ENCODE measurements at regions not wholly inside any gene's neighbourhood (a gene's known extent, or its start where the extent isn't known, plus 50 kb on each side); places are given as distances from the start of the nearest gene placed in this dataset.

DNA sequence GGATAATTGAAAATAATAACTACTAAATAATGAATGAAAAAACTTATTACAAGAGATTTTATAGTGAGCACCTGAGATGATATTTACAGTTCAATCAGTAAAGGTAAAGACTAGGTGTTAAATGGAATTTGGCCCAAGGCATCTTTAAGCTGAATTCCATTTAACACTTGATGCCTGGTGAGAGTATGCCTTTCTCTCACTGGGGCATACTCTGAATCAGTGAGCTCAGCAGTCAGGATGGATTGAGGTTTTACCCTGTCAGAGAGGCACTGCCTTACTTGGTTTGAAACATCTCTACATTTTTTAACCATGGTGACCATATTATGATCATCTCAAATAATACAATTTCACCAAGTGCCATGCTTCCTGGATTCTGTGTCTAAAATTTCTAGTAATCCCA is 1416.3 kb downstream of the MAT2B start:
- Histone ChIP-seq H3K27ac (ENCODE audit: low read depth in 1 of 2, low read length in 2 of 2) (no peak overlapping the region), H3K4me3 (ENCODE audit: low read depth in 1 of 3, low read length in 3 of 3) (no peak overlapping the region), H3K9ac (ENCODE audit: low read depth in 1 of 2, low read length in 2 of 2) (no peak overlapping the region), H3K9me3 (ENCODE audit: control insufficient read depth in 4 of 4, low read length in 3 of 4) (peaks cover 0 to 5% (median 4%) of the 10 kb centered on the region in 4 donors), H3K27me3 (ENCODE audit: control insufficient read depth in 4 of 4, insufficient read depth in 4 of 4, low read length in 3 of 4) (no peaks in the 10 kb centered on the region), H3K4me1 (ENCODE audit: control insufficient read depth in 4 of 4, insufficient read depth in 4 of 4, low read length in 3 of 4) (no peaks in the 10 kb centered on the region), H3K36me3 (ENCODE audit: control insufficient read depth in 4 of 4, insufficient read depth in 3 of 4, low read depth in 1 of 4, low read length in 3 of 4) (no peaks in the 10 kb centered on the region)
- no peak for DNase-seq (ENCODE audit: low spot score)
- no peak for TF ChIP-seq MAX (IDR thresholded peaks at IDR 0.05)
- no peak for TF ChIP-seq JUND (IDR thresholded peaks at IDR 0.05)
- TF ChIP-seq ATF3 (IDR thresholded peaks at IDR 0.05) = no peak
- no peak for TF ChIP-seq NR2F2 (IDR thresholded peaks at IDR 0.05)
- TF ChIP-seq ZBTB33 (IDR thresholded peaks at IDR 0.05) = no peak
- no peak for TF ChIP-seq REST (IDR thresholded peaks at IDR 0.05)

GRCh38 chr5:164934039-164934438 is 1428.6 kb downstream of the MAT2B start:
- H3K36me3 ChIP-seq (ENCODE audit: control insufficient read depth in 4 of 4, insufficient read depth in 3 of 4, low read depth in 1 of 4, low read length in 3 of 4) = no peaks in the 10 kb centered on the region
- H3K9me3 ChIP-seq (ENCODE audit: control insufficient read depth in 4 of 4, low read length in 3 of 4) = no peaks in the 10 kb centered on the region
- no peaks in the 10 kb centered on the region for H3K27me3 ChIP-seq (ENCODE audit: control insufficient read depth in 4 of 4, insufficient read depth in 4 of 4, low read length in 3 of 4)
- no peak overlapping the region for H3K9ac ChIP-seq (ENCODE audit: low read depth in 1 of 2, low read length in 2 of 2)
- no peaks in the 10 kb centered on the region for H3K4me1 ChIP-seq (ENCODE audit: control insufficient read depth in 4 of 4, insufficient read depth in 4 of 4, low read length in 3 of 4)
- 79% methylated on average over 7 of the region's 7 CpGs for WGBS
- no peak overlapping the region for H3K27ac ChIP-seq (ENCODE audit: low read depth in 1 of 2, low read length in 2 of 2)
- no peak for TF ChIP-seq SP1 (IDR thresholded peaks at IDR 0.05)
- TF ChIP-seq FOXA1 (IDR thresholded peaks at IDR 0.05) = no peak
- no peak overlapping the region for H3K4me3 ChIP-seq (ENCODE audit: low read depth in 1 of 3, low read length in 3 of 3)
- no peak for DNase-seq (ENCODE audit: low spot score)

DNA sequence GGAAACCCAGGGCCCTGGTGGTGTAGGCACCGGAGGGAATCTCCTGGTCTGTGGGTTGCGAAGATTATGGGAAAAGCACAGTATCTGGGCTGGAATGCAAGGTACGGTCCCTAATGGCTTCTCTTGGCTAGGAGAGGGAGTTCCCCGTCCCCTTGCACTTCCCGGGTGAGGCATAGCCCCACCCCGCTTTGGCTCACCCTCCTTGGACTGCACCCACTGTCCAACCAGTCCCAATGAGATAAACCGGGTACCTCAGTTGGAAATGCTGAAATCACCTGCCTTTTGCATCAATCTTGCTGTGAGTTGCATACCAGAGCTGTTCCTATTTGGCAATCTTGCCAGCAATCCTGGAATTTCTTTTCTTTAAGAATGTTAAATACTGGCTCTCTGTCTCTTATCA is 1429.1 kb downstream of the MAT2B start:
- Histone ChIP-seq H3K36me3 (ENCODE audit: control insufficient read depth in 4 of 4, insufficient read depth in 3 of 4, low read depth in 1 of 4, low read length in 3 of 4) (no peaks in the 10 kb centered on the region), H3K27me3 (ENCODE audit: control insufficient read depth in 4 of 4, insufficient read depth in 4 of 4, low read length in 3 of 4) (no peaks in the 10 kb centered on the region), H3K4me1 (ENCODE audit: control insufficient read depth in 4 of 4, insufficient read depth in 4 of 4, low read length in 3 of 4) (no peaks in the 10 kb centered on the region), H3K27ac (ENCODE audit: low read depth in 1 of 2, low read length in 2 of 2) (no peak overlapping the region), H3K9me3 (ENCODE audit: control insufficient read depth in 4 of 4, low read length in 3 of 4) (no peaks in the 10 kb centered on the region), H3K9ac (ENCODE audit: low read depth in 1 of 2, low read length in 2 of 2) (no peak overlapping the region), H3K4me3 (ENCODE audit: low read depth in 1 of 3, low read length in 3 of 3) (no peak overlapping the region)
- WGBS = 69% methylated on average over 7 of the region's 7 CpGs
- DNase-seq (ENCODE audit: low spot score) = no peak
- TF ChIP-seq FOXA2 (IDR thresholded peaks at IDR 0.05) (no peak), EGR1 (IDR thresholded peaks at IDR 0.05; ENCODE audit: low read depth in 2 of 2) (no peak), SP1 (IDR thresholded peaks at IDR 0.05) (no peak), FOXA1 (IDR thresholded peaks at IDR 0.05) (no peak), JUND (IDR thresholded peaks at IDR 0.05) (no peak), YY1 (IDR thresholded peaks at IDR 0.05) (no peak), HNF4G (IDR thresholded peaks at IDR 0.05) (no peak), ZBTB33 (IDR thresholded peaks at IDR 0.05) (no peak), TAF1 (conservative IDR thresholded peaks at IDR 0.05) (no peak), REST (IDR thresholded peaks at IDR 0.05) (no peak)
- TF ChIP-seq, protein P1, sequence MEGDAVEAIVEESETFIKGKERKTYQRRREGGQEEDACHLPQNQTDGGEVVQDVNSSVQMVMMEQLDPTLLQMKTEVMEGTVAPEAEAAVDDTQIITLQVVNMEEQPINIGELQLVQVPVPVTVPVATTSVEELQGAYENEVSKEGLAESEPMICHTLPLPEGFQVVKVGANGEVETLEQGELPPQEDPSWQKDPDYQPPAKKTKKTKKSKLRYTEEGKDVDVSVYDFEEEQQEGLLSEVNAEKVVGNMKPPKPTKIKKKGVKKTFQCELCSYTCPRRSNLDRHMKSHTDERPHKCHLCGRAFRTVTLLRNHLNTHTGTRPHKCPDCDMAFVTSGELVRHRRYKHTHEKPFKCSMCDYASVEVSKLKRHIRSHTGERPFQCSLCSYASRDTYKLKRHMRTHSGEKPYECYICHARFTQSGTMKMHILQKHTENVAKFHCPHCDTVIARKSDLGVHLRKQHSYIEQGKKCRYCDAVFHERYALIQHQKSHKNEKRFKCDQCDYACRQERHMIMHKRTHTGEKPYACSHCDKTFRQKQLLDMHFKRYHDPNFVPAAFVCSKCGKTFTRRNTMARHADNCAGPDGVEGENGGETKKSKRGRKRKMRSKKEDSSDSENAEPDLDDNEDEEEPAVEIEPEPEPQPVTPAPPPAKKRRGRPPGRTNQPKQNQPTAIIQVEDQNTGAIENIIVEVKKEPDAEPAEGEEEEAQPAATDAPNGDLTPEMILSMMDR (IDR thresholded peaks at IDR 0.05; ENCODE audit: low read depth, low read length, missing input control) = no peak

Data from liver (tissue), 8 donors.